ENCODE measurements at regions not wholly inside any gene's neighbourhood (a gene's known extent, or its start where the extent isn't known, plus 50 kb on each side); places are given as distances from the start of the nearest gene placed in this dataset.

GRCh38 chr7:155219947-155220769, 77.5 kb upstream of the INSIG1 start:
- DNase-seq (ENCODE audit: insufficient read length, low spot score) (no peak), FAIRE-seq (no peak)
- TF ChIP-seq POLR2A (IDR thresholded peaks at IDR 0.05; ENCODE audit: low read depth, low read length): no peak

GRCh38 chr7:155220903-155221302, 76.8 kb upstream of the INSIG1 start:
- DNase-seq (ENCODE audit: insufficient read length, low spot score) (no peak), FAIRE-seq (no peak)
- TF ChIP-seq POLR2A (IDR thresholded peaks at IDR 0.05; ENCODE audit: low read depth, low read length): no peak

- no peak for TF ChIP-seq POLR2A (IDR thresholded peaks at IDR 0.05; ENCODE audit: low read depth, low read length)
- no peak for DNase-seq (ENCODE audit: insufficient read length, low spot score)
- no peak for FAIRE-seq
These were observed 76.1 kb upstream of the INSIG1 start for GRCh38 chr7:155221547-155221946.

GRCh38 chr7:155222061-155222460, 75.6 kb upstream of the INSIG1 start:
- FAIRE-seq (no peak), DNase-seq (ENCODE audit: insufficient read length, low spot score) (no peak)
- no peak for TF ChIP-seq POLR2A (IDR thresholded peaks at IDR 0.05; ENCODE audit: low read depth, low read length)

GRCh38 chr7:155222573-155222972, 75.1 kb upstream of the INSIG1 start:
- TF ChIP-seq POLR2A (IDR thresholded peaks at IDR 0.05; ENCODE audit: low read depth, low read length): no peak
- FAIRE-seq (no peak), DNase-seq (ENCODE audit: insufficient read length, low spot score) (no peak)

GRCh38 chr7:155223021-155223420, 74.7 kb upstream of the INSIG1 start:
- FAIRE-seq: no peak
- no peak for TF ChIP-seq POLR2A (IDR thresholded peaks at IDR 0.05; ENCODE audit: low read depth, low read length)
- no peak for DNase-seq (ENCODE audit: insufficient read length, low spot score)

- no peak for FAIRE-seq
- TF ChIP-seq POLR2A (IDR thresholded peaks at IDR 0.05; ENCODE audit: low read depth, low read length): no peak
- DNase-seq (ENCODE audit: insufficient read length, low spot score): no peak
These were observed 74.2 kb upstream of the INSIG1 start for GRCh38 chr7:155223503-155223902.

- no peak for DNase-seq (ENCODE audit: insufficient read length, low spot score)
These were observed 73.4 kb upstream of the INSIG1 start for GRCh38 chr7:155224116-155224811.

GRCh38 chr7:155225095-155225494, 72.6 kb upstream of the INSIG1 start:
- DNase-seq (ENCODE audit: insufficient read length, low spot score) (no peak), FAIRE-seq (no peak)
- no peak for TF ChIP-seq POLR2A (IDR thresholded peaks at IDR 0.05; ENCODE audit: low read depth, low read length)

More at GRCh38 chr7:155224116-155224811, 73.4 kb upstream of the INSIG1 start:
- no peak for FAIRE-seq
- no peak for TF ChIP-seq POLR2A (IDR thresholded peaks at IDR 0.05; ENCODE audit: low read depth, low read length)

GRCh38 chr7:155225516-155225915, 72.2 kb upstream of the INSIG1 start:
- DNase-seq (ENCODE audit: insufficient read length, low spot score): no peak
- TF ChIP-seq POLR2A (IDR thresholded peaks at IDR 0.05; ENCODE audit: low read depth, low read length): no peak
- no peak for FAIRE-seq

GRCh38 chr7:155226261-155227003, 71.2 kb upstream of the INSIG1 start:
- DNase-seq (ENCODE audit: insufficient read length, low spot score): no peak
- no peak for FAIRE-seq
- no peak for TF ChIP-seq POLR2A (IDR thresholded peaks at IDR 0.05; ENCODE audit: low read depth, low read length)

GRCh38 chr7:155227004-155227787, 70.5 kb upstream of the INSIG1 start:
- no peak for DNase-seq (ENCODE audit: insufficient read length, low spot score)
- no peak for TF ChIP-seq POLR2A (IDR thresholded peaks at IDR 0.05; ENCODE audit: low read depth, low read length)
- FAIRE-seq: no peak

- FAIRE-seq: no peak
- no peak for DNase-seq (ENCODE audit: insufficient read length, low spot score)
- TF ChIP-seq POLR2A (IDR thresholded peaks at IDR 0.05; ENCODE audit: low read depth, low read length): no peak
These were observed 69.8 kb upstream of the INSIG1 start for GRCh38 chr7:155227788-155228458.
